BJ (cell line): ENCODE measurements at regions not wholly inside any gene's neighbourhood (a gene's known extent, or its start where the extent isn't known, plus 50 kb on each side); places are given as distances from the start of the nearest gene placed in this dataset.
"Not testable (repeated sequence)": the region's sequence is repeated elsewhere in the genome, so short reads cannot be mapped to it uniquely, and the experiment has no call there.

Source experiments
- CTCF ChIA-PET: fragments of 350-600 bp; formaldehyde crosslinking; extraction: SDS; loops from one replicate; lab custom pipeline; 2021; ENCODE audit warnings: antibody characterized with exemption, inconsistent platforms; lab: Yijun Ruan, JAX
- POLR2A ChIA-PET: fragments of 300-600 bp; sonication (Branson Sonifier 250); formaldehyde crosslinking; extraction: SDS; loops from one replicate; lab custom pipeline; 2021; ENCODE audit warnings: antibody characterized with exemption; lab: Charles Lee
- DNase-seq: peaks from one replicate; pipeline ENCODE4 v3.0.0-alpha.2; 2011; ENCODE audit warnings: low read depth
- H3K27me3 ChIP-seq: 2 replicates; pipeline ENCODE4 v1.6.0; 2011; ENCODE audit warnings: low read length; ENCODE audit not compliant: control insufficient read depth, insufficient read depth
- H3K36me3 ChIP-seq: 2 replicates; pipeline ENCODE4 v1.5.1; 2011; ENCODE audit warnings: low read length; ENCODE audit not compliant: control insufficient read depth, insufficient read depth
- H3K4me3 ChIP-seq: 2 replicates; pipeline ENCODE4 v1.5.1; 2011; ENCODE audit warnings: low read depth, mild to moderate bottlenecking, control low read depth, low read length
- TF ChIP-seq, protein P1 (sequence below): IDR thresholded peaks from 2 replicates; pipeline ENCODE4 v1.5.1; 2011; ENCODE audit warnings: low read depth, mild to moderate bottlenecking, control low read depth, inconsistent platforms, low read length, moderate library complexity; ENCODE audit not compliant: insufficient read depth

DNA sequence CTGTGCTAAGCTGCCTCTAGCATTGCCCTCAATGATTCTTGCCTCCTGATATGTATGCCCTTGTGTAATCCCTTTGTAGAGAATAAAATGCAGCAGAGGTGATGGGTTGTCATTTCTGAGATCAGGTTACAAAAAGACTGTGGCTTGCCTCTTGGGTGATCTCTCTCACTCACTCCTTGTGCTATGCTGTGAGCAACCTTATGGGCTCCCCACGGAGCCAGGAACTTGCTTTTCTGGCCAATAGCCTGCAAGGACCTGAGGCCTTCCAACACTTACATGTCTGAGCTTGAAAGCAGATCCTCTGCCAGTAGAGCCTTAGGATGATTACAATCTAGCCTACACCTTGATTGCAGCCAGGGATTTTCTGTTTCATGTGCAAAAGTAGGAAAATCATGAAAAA, 123.1 kb upstream of the XIRP2 start:
- Histone ChIP-seq H3K27me3 (no peaks in the 10 kb centered on the region), H3K36me3 (no peaks in the 10 kb centered on the region), H3K4me3 (no peak overlapping the region)
- POLR2A ChIA-PET, result no interaction called here
- CTCF ChIA-PET, result no interaction called here
- DNase-seq, result no peak
- TF ChIP-seq, protein P1, sequence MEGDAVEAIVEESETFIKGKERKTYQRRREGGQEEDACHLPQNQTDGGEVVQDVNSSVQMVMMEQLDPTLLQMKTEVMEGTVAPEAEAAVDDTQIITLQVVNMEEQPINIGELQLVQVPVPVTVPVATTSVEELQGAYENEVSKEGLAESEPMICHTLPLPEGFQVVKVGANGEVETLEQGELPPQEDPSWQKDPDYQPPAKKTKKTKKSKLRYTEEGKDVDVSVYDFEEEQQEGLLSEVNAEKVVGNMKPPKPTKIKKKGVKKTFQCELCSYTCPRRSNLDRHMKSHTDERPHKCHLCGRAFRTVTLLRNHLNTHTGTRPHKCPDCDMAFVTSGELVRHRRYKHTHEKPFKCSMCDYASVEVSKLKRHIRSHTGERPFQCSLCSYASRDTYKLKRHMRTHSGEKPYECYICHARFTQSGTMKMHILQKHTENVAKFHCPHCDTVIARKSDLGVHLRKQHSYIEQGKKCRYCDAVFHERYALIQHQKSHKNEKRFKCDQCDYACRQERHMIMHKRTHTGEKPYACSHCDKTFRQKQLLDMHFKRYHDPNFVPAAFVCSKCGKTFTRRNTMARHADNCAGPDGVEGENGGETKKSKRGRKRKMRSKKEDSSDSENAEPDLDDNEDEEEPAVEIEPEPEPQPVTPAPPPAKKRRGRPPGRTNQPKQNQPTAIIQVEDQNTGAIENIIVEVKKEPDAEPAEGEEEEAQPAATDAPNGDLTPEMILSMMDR, result no peak

DNA sequence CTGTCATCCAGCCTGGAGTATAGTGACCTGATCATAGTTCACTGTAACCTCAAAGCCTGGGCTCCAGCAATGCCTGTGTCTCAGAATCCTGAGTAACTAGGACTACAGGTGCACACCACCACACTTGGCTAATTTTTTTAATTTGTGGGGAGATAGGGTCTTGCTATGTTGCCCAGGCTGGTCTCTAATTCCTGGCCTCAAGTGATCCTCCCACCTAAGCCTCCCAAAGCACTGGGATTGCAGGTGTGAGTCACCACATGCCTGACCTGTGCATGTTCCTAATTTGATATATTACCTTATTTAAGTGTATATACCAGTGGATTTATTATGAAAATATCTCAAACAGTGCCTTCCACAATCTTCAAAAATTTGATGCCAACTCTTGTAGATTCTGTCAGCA, 123.6 kb upstream of the XIRP2 start:
- Histone ChIP-seq H3K27me3 (no peaks in the 10 kb centered on the region), H3K4me3 (no peak overlapping the region), H3K36me3 (no peaks in the 10 kb centered on the region)
- no peak for DNase-seq
- POLR2A ChIA-PET, result no interaction called here
- TF ChIP-seq, protein P1, result no peak
- CTCF ChIA-PET, result no interaction called here

DNA sequence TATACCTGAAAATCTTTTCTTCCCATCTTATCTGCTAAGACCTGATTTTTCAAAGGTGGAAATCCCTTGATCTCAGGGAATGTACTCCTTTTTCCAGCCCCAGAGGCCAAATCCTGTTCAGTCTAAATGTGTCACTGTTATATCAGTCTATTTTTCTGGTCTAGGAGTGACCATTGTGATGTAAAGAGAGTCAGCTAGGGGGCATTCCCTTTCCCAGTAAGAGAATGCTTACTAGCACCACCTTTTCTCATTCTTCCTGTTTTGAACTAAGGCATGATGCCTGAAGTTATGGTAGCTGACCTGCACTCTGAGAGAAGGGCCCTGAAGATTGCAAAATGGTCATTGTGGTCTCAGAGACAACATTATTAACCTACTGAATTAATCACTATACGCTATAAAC, 124.1 kb upstream of the XIRP2 start:
- Histone ChIP-seq H3K36me3 (no peaks in the 10 kb centered on the region), H3K4me3 (no peak overlapping the region), H3K27me3 (no peaks in the 10 kb centered on the region)
- POLR2A ChIA-PET, result no interaction called here
- DNase-seq, result no peak
- CTCF ChIA-PET, result no interaction called here
- TF ChIP-seq, protein P1, result no peak

DNA sequence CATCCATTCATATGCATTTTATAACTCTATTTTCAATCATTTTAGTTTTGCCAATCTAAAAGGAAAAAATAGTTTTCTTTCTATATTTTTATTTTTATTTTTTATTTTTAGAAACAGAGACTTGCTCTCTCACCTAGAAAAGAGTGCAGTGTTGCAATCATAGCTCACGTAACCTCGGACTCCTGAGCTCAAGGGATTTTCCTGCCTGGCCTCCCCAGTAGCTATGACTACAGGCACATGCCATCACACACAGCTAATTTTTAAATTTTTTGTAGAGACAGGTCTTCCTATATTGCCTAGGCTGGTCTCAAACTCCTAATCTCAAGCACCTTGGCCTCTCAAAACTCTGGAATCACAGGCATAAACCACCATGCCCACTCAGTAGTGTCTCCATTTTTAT, 125.5 kb upstream of the XIRP2 start:
- H3K36me3 ChIP-seq, result no peaks in the 10 kb centered on the region
- CTCF ChIA-PET, result no interaction called here
- POLR2A ChIA-PET, result no interaction called here
- H3K4me3 ChIP-seq, result no peak overlapping the region
- DNase-seq, result no peak
- TF ChIP-seq, protein P1, result no peak
- no peaks in the 10 kb centered on the region for H3K27me3 ChIP-seq

DNA sequence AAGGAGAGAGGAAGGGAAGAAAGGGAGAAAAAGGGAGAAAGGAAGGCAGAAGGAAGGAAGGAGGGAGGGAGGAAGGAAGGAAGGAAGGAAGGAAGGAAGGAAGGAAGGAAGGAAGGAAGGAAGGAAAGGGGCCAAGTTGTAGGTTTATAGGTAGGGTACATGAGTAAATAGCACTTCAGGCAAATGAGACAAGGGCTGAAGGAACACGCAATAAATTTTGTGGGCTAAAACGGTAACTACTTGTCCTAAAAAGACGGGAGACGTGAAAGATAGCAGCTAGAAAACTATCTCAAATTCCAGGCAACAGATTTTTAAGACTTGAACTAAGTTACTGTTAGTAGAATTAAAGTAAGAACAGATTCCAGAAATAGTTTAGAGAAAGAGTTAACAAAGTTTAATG, 129.3 kb upstream of the XIRP2 start:
- H3K4me3 ChIP-seq, result no peak overlapping the region
- CTCF ChIA-PET, result no interaction called here
- H3K36me3 ChIP-seq, result no peaks in the 10 kb centered on the region
- POLR2A ChIA-PET, result no interaction called here
- H3K27me3 ChIP-seq, result no peaks in the 10 kb centered on the region
- TF ChIP-seq, protein P1, result no peak
- DNase-seq, result no peak

DNA sequence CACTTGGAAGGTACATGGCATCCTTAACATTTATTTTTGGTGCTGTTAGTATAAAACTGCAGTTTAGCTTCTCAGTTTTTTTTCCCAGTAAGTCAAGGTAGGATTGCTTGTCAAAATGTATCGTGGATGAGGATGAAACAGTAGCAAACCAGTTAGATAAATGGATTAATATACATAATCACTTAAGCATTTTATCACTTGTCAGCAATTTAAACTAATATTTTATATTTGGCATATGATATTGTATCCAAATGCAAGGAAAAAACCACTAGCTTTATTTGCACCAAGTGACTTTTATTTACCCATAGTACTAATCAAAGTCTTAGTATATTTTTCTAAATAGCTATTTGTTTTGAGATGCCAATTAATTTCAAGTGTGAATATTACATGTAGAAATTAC, 137.7 kb upstream of the XIRP2 start:
- no peaks in the 10 kb centered on the region for H3K36me3 ChIP-seq
- DNase-seq, result no peak
- POLR2A ChIA-PET, result no interaction called here
- TF ChIP-seq, protein P1, result no peak
- no peaks in the 10 kb centered on the region for H3K27me3 ChIP-seq
- H3K4me3 ChIP-seq, result no peak overlapping the region
- CTCF ChIA-PET, result no interaction called here

DNA sequence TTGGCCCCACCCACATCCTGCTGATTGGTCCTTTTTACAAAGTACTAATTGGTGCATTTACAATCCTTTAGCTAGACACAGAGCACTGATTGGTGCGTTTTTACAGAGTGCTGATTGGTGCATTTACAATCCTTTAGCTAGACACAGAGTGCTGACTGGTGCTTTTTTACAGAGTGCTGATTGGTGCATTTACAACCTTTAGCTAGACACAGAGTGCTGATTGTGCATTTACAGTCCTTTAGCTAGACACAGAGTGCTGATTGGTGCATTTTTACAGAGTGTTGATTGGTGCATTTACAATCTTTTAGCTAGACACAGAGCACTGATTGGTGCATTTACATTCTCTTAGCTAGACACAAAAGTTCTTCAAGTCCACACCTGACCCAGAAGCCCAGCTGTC, 144.2 kb upstream of the XIRP2 start:
- POLR2A ChIA-PET, H3K27me3 ChIP-seq, H3K4me3 ChIP-seq, H3K36me3 ChIP-seq, DNase-seq, CTCF ChIA-PET: not testable (repeated sequence)

DNA sequence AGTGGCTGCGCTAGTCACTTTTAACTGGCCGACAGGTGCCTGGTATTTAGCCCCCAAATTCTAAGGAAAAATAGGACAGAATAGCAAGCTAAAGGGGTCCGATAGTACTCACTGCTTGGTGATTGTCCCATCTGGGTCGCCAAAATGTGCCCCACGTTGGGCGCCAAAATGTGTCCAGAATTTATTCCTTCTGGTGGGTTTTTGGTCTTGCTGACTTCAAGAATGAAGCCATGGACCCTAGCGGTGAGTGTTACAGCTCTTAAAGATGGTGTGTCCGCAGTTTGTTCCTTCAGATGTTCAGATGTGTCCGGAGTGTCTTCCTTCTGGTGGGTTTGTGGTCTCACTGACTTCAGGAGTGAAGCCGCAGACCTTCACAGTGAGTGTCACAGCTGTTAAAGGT, 144.8 kb upstream of the XIRP2 start:
- H3K36me3 ChIP-seq, H3K27me3 ChIP-seq, H3K4me3 ChIP-seq, DNase-seq, POLR2A ChIA-PET, CTCF ChIA-PET: not testable (repeated sequence)
